Panc1 (cell line): ENCODE measurements at regions not wholly inside any gene's neighbourhood (a gene's known extent, or its start where the extent isn't known, plus 50 kb on each side); places are given as distances from the start of the nearest gene placed in this dataset.

Source experiments
- ATAC-seq: fragments of 200-7000 bp; cut with Tn5 transposase; 2 replicates; pipeline ENCODE4 v1.9.1; 2020; ENCODE audit warnings: mild to moderate bottlenecking, moderate library complexity
- BruUV-seq: library from RNA; stranded (reverse); fragments of 400-500 nt; replicated peaks from 2 replicates; lab custom pipeline; 2021; lab: Mats Ljungman, UMichigan
- CTCF ChIA-PET: fragments of 300-600 bp; sonication (Branson Sonifier 250); formaldehyde crosslinking; loops from one replicate; lab custom pipeline; 2022; ENCODE audit warnings: antibody characterized with exemption; lab: Charles Lee
- POLR2A ChIA-PET: fragments of 300-600 bp; sonication (Branson Sonifier 250); formaldehyde crosslinking; loops from one replicate; lab custom pipeline; 2022; ENCODE audit warnings: antibody characterized with exemption; lab: Charles Lee
- DNase-seq: peaks from one replicate; pipeline ENCODE4 v3.0.0-alpha.2; 2010; ENCODE audit warnings: low read depth, low spot score
- H3K27ac ChIP-seq: 2 replicates; pipeline ENCODE4 v1.5.1; 2011; ENCODE audit warnings: mild to moderate bottlenecking, low read length, inconsistent platforms
- H3K27me3 ChIP-seq: fragments of 200-500 bp; sonication (Bioruptor generic); 2 replicates; pipeline ENCODE4 v1.6.0; 2014; ENCODE audit warnings: low read length, inconsistent platforms; ENCODE audit not compliant: control insufficient read depth, insufficient read depth
- H3K36me3 ChIP-seq: fragments of 200-500 bp; sonication (Bioruptor generic); 2 replicates; pipeline ENCODE4 v1.5.1; 2014; ENCODE audit warnings: inconsistent platforms, mild to moderate bottlenecking, low read length, moderate library complexity; ENCODE audit not compliant: control insufficient read depth, insufficient read depth
- H3K4me1 ChIP-seq: 2 replicates; pipeline ENCODE4 v1.5.1; 2011; ENCODE audit warnings: inconsistent platforms, mild to moderate bottlenecking, low read length, moderate library complexity; ENCODE audit not compliant: control insufficient read depth, insufficient read depth
- H3K4me3 ChIP-seq, 2 experiments: 2 replicates each; pipeline ENCODE4 v1.5.1; 2011 to 2012; ENCODE audit warnings: low read depth in 2 of 2, low read length in 2 of 2, mild to moderate bottlenecking in 2 of 2, inconsistent platforms in 1 of 2, moderate library complexity in 1 of 2
- H3K9me3 ChIP-seq: fragments of 200-500 bp; sonication (Bioruptor generic); 2 replicates; pipeline ENCODE4 v1.5.1; 2014; ENCODE audit warnings: low read depth, mild to moderate bottlenecking, inconsistent platforms, low read length, moderate library complexity; ENCODE audit not compliant: control insufficient read depth, insufficient read depth
- POLR2AphosphoS5 ChIP-seq: IDR thresholded peaks from 2 replicates; pipeline ENCODE4 v1.6.1; 2012; ENCODE audit warnings: mild to moderate bottlenecking, low read depth, low read length, moderate library complexity
- SIN3A ChIP-seq: IDR thresholded peaks from 2 replicates; pipeline ENCODE4 v1.6.1; 2012; ENCODE audit warnings: low read depth, mild to moderate bottlenecking, low read length, moderate library complexity, borderline replicate concordance; ENCODE audit not compliant: insufficient read depth
- TCF7L2 ChIP-seq: IDR thresholded peaks from 2 replicates; pipeline ENCODE4 v1.6.1; 2011; ENCODE audit warnings: mild to moderate bottlenecking, low read depth, low read length, inconsistent platforms
- in situ Hi-C: cut with HindIII; loops from 2 replicates; pipeline ENCODE4 v1.10.0; 2016; ENCODE audit warnings: low sequenced_read_pairs, low pct_unique_long_range_greater_than_20kb
- intact Hi-C: fragments of 100-400 bp; cut with micrococcal nuclease; formaldehyde crosslinking; loops from one replicate; pipeline ENCODE4 v1.10.0; 2022; ENCODE audit not compliant: unreplicated experiment
- TF ChIP-seq, protein P1 (sequence below), 2 experiments: IDR thresholded peaks; 2 replicates each; pipeline ENCODE4 v1.6.1; 2011 to 2012; ENCODE audit warnings: low read depth in 2 of 2, control low read depth in 1 of 2, low read length in 1 of 2, mild to moderate bottlenecking in 1 of 2, moderate library complexity in 1 of 2; ENCODE audit not compliant: insufficient read depth in 1 of 2
- TF ChIP-seq, protein P2 (sequence below): fragments of 450-650 bp; IDR thresholded peaks from 2 replicates; pipeline ENCODE4 v1.5.1; 2017; ENCODE audit warnings: mild to moderate bottlenecking

- H3K9me3 ChIP-seq: no peaks in the 10 kb centered on the region
- no peak for TF ChIP-seq SIN3A
- H3K27me3 ChIP-seq: no peaks in the 10 kb centered on the region
- in situ Hi-C loops: no loop called here
- no peaks in the 10 kb centered on the region for H3K4me1 ChIP-seq
- ChIA-PET POLR2A (no interaction called here), CTCF (no interaction called here)
- intact Hi-C loops: no loop called here
- no peak overlapping the region for H3K27ac ChIP-seq
- H3K36me3 ChIP-seq: no peaks in the 10 kb centered on the region
- ATAC-seq: no peak
- no peak for DNase-seq
- H3K4me3 ChIP-seq: no peak overlapping the region
- BruUV-seq: no TSS peak
Observed at GRCh38 chr4:135007400-135007799, 805.8 kb upstream of the PABPC4L start.

DNA sequence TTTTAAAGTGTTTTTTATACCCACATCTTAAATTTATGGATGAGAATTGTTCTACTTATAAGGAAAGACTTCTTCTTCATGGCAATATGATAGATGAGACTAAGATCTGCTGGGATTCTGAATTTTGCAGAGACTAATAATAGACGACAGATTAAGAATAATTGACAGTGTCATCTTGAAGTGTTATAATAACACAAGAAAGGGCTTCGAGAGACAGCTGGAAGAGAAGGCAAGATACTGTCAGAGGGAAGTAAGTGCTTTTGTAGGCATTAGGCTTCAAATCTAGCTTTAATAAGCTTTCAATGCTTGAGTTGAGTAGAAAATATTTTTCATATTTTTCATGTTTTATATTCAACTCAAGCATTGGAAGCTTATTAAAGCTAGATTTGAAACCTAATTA is 797.6 kb upstream of the PABPC4L start:
- Histone ChIP-seq H3K4me1 (no peaks in the 10 kb centered on the region), H3K9me3 (no peaks in the 10 kb centered on the region), H3K4me3 (no peak overlapping the region), H3K27me3 (no peaks in the 10 kb centered on the region), H3K36me3 (no peaks in the 10 kb centered on the region), H3K27ac (no peak overlapping the region)
- DNase-seq: no peak
- in situ Hi-C loops (no loop called here), intact Hi-C loops (no loop called here)
- POLR2A ChIA-PET: no interaction called here
- ATAC-seq: no peak
- TF ChIP-seq TCF7L2: no peak
- TF ChIP-seq, protein P1, sequence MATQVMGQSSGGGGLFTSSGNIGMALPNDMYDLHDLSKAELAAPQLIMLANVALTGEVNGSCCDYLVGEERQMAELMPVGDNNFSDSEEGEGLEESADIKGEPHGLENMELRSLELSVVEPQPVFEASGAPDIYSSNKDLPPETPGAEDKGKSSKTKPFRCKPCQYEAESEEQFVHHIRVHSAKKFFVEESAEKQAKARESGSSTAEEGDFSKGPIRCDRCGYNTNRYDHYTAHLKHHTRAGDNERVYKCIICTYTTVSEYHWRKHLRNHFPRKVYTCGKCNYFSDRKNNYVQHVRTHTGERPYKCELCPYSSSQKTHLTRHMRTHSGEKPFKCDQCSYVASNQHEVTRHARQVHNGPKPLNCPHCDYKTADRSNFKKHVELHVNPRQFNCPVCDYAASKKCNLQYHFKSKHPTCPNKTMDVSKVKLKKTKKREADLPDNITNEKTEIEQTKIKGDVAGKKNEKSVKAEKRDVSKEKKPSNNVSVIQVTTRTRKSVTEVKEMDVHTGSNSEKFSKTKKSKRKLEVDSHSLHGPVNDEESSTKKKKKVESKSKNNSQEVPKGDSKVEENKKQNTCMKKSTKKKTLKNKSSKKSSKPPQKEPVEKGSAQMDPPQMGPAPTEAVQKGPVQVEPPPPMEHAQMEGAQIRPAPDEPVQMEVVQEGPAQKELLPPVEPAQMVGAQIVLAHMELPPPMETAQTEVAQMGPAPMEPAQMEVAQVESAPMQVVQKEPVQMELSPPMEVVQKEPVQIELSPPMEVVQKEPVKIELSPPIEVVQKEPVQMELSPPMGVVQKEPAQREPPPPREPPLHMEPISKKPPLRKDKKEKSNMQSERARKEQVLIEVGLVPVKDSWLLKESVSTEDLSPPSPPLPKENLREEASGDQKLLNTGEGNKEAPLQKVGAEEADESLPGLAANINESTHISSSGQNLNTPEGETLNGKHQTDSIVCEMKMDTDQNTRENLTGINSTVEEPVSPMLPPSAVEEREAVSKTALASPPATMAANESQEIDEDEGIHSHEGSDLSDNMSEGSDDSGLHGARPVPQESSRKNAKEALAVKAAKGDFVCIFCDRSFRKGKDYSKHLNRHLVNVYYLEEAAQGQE (IDR thresholded peaks at IDR 0.05; ENCODE audit: insufficient read depth in 1 of 2, low read depth in 2 of 2, low read length in 1 of 2): no peak
- TF ChIP-seq, protein P2, sequence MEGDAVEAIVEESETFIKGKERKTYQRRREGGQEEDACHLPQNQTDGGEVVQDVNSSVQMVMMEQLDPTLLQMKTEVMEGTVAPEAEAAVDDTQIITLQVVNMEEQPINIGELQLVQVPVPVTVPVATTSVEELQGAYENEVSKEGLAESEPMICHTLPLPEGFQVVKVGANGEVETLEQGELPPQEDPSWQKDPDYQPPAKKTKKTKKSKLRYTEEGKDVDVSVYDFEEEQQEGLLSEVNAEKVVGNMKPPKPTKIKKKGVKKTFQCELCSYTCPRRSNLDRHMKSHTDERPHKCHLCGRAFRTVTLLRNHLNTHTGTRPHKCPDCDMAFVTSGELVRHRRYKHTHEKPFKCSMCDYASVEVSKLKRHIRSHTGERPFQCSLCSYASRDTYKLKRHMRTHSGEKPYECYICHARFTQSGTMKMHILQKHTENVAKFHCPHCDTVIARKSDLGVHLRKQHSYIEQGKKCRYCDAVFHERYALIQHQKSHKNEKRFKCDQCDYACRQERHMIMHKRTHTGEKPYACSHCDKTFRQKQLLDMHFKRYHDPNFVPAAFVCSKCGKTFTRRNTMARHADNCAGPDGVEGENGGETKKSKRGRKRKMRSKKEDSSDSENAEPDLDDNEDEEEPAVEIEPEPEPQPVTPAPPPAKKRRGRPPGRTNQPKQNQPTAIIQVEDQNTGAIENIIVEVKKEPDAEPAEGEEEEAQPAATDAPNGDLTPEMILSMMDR: no peak
- TF ChIP-seq POLR2AphosphoS5: no peak
- TF ChIP-seq SIN3A: no peak
- BruUV-seq: no TSS peak
- CTCF ChIA-PET: no interaction called here

GRCh38 chr4:134961963-134962362 is 760.4 kb upstream of the PABPC4L start:
- intact Hi-C loops: no loop called here
- DNase-seq: no peak
- Histone ChIP-seq H3K9me3 (no peaks in the 10 kb centered on the region), H3K27me3 (no peaks in the 10 kb centered on the region), H3K27ac (no peak overlapping the region), H3K4me3 (no peak overlapping the region), H3K36me3 (no peaks in the 10 kb centered on the region), H3K4me1 (no peaks in the 10 kb centered on the region)
- POLR2A ChIA-PET: no interaction called here
- no TSS peak for BruUV-seq
- ATAC-seq: no peak
- TF ChIP-seq TCF7L2 (no peak), SIN3A (no peak), POLR2AphosphoS5 (no peak)
- TF ChIP-seq, protein P1 (IDR thresholded peaks at IDR 0.05; ENCODE audit: insufficient read depth in 1 of 2, low read depth in 2 of 2, low read length in 1 of 2): no peak
- TF ChIP-seq, protein P2: no peak
- in situ Hi-C loops: no loop called here
- CTCF ChIA-PET: no interaction called here
